MM.1S (cell line): ENCODE measurements at regions not wholly inside any gene's neighbourhood (a gene's known extent, or its start where the extent isn't known, plus 50 kb on each side); places are given as distances from the start of the nearest gene placed in this dataset.

Source experiments
- CTCF ChIP-seq: fragments of 300-600 bp; sonication (generic); IDR thresholded peaks from 2 replicates; pipeline ENCODE4 v1.5.1; 2016; ENCODE audit warnings: antibody characterized with exemption, low read length, mixed read lengths
- EZH2 ChIP-seq: fragments of 300-600 bp; sonication (generic); optimal IDR thresholded peaks from 2 replicates; pipeline ENCODE3; 2017; ENCODE audit warnings: low read depth, mild to moderate bottlenecking, antibody characterized with exemption, low read length, mixed read lengths
- EZH2phosphoT487 ChIP-seq: fragments of 300-600 bp; sonication (generic); IDR thresholded peaks from 2 replicates; pipeline ENCODE4 v1.6.1; 2018; ENCODE audit warnings: antibody characterized with exemption, low read length

- no peak for TF ChIP-seq CTCF
- no peak for TF ChIP-seq EZH2phosphoT487
- TF ChIP-seq EZH2 = no peak
These were observed 319.9 kb downstream of the GABRG1 start for GRCh38 chr4:45803994-45804393.
